Sigmoid colon (tissue), 4 donors: ENCODE measurements at regions not wholly inside any gene's neighbourhood (a gene's known extent, or its start where the extent isn't known, plus 50 kb on each side); places are given as distances from the start of the nearest gene placed in this dataset.

Source experiments
- CTCF ChIP-seq, 4 experiments: fragments of 450-650 bp in 3 of 4; fragments of 200-600 bp in 1 of 4; IDR thresholded peaks; one replicate each; pipeline ENCODE4 v1.5.1; 2016 to 2019; ENCODE audit warnings: antibody characterized with exemption in 4 of 4, mild to moderate bottlenecking in 3 of 4, moderate library complexity in 2 of 4
- POLR2A ChIP-seq, 2 donors: fragments of 450-650 bp; IDR thresholded peaks; one replicate each; pipeline ENCODE4 v1.6.1; 2016; ENCODE audit warnings: antibody characterized with exemption in 2 of 2, mild to moderate bottlenecking in 2 of 2, moderate library complexity in 2 of 2
- POLR2AphosphoS5 ChIP-seq, 4 donors: sonication (generic); formaldehyde crosslinking; IDR thresholded peaks; one replicate each; pipeline ENCODE4 v1.6.1; 2017; ENCODE audit warnings: antibody characterized with exemption in 4 of 4

GRCh38 chr2:216569765-216570164 lies 63.5 kb upstream of the IGFBP2 start:
- TF ChIP-seq CTCF (IDR thresholded peaks at IDR 0.05) (no peak), POLR2AphosphoS5 (IDR thresholded peaks at IDR 0.05) (no peak), POLR2A (IDR thresholded peaks at IDR 0.05) (no peak)
